ENCODE measurements at regions not wholly inside any gene's neighbourhood (a gene's known extent, or its start where the extent isn't known, plus 50 kb on each side); places are given as distances from the start of the nearest gene placed in this dataset.
A peak's percentile ranks its signal among the peaks of the same experiment; 100 is the strongest.

- 26 to 56% (median 34%) methylated on average over 3 of the region's 3 CpGs for WGBS, 5 donors
- Histone ChIP-seq H3K36me3 (no peaks in the 10 kb centered on the region), H3K4me3 (no peak overlapping the region), H3K9me3 (peaks cover 0 to 5% (median 1%) of the 10 kb centered on the region in 4 donors), H3K4me1 (no peaks in the 10 kb centered on the region), H3K27ac (no peak overlapping the region), H3K27me3 (no peaks in the 10 kb centered on the region)
- intact Hi-C loops (cut with DNase I; ENCODE audit: low total_unique reads): no loop called here
- TF ChIP-seq EP300 (IDR thresholded peaks at IDR 0.05) (no peak), CTCF (IDR thresholded peaks at IDR 0.05) (no peak), POLR2AphosphoS5 (IDR thresholded peaks at IDR 0.05) (peak in 1 of 3 donors; percentile 13), POLR2A (IDR thresholded peaks at IDR 0.05) (no peak)
- peak in 1 of 2 donors; percentile 26 for DNase-seq
Measured at GRCh38 chr5:123708074-123708806, 196.3 kb downstream of the CSNK1G3 start.

GRCh38 chr5:123706531-123706930, 194.6 kb downstream of the CSNK1G3 start:
- H3K36me3 ChIP-seq: no peaks in the 10 kb centered on the region
- H3K27ac ChIP-seq: no peak overlapping the region
- no peaks in the 10 kb centered on the region for H3K4me1 ChIP-seq
- H3K9me3 ChIP-seq: peaks cover 0 to 5% (median 0%) of the 10 kb centered on the region in 4 donors
- no peak overlapping the region for H3K4me3 ChIP-seq
- TF ChIP-seq POLR2AphosphoS5 (IDR thresholded peaks at IDR 0.05) (no peak), CTCF (IDR thresholded peaks at IDR 0.05) (no peak), POLR2A (IDR thresholded peaks at IDR 0.05) (no peak), EP300 (IDR thresholded peaks at IDR 0.05) (no peak)
- H3K27me3 ChIP-seq: no peaks in the 10 kb centered on the region
- intact Hi-C loops (cut with DNase I; ENCODE audit: low total_unique reads): no loop called here
- DNase-seq: no peak

- Histone ChIP-seq H3K36me3 (no peaks in the 10 kb centered on the region), H3K27ac (no peak overlapping the region), H3K27me3 (no peaks in the 10 kb centered on the region), H3K4me3 (no peak overlapping the region), H3K4me1 (peaks cover 0 to 3% (median under 1%) of the 10 kb centered on the region in 4 donors), H3K9me3 (peaks cover 0 to 5% (median 0%) of the 10 kb centered on the region in 4 donors)
- TF ChIP-seq EP300 (IDR thresholded peaks at IDR 0.05) (no peak), POLR2AphosphoS5 (IDR thresholded peaks at IDR 0.05) (no peak), CTCF (IDR thresholded peaks at IDR 0.05) (no peak), POLR2A (IDR thresholded peaks at IDR 0.05) (no peak)
- no peak for DNase-seq
- 72 to 85% (median 81%) methylated on average over 1 of the region's 1 CpG for whole genome bisulfite sequencing, 5 donors
- intact Hi-C loops (cut with DNase I; ENCODE audit: low total_unique reads): no loop called here
Measured at GRCh38 chr5:123705741-123706140, 193.8 kb downstream of the CSNK1G3 start.

GRCh38 chr5:123701511-123702200, 189.7 kb downstream of the CSNK1G3 start:
- Histone ChIP-seq H3K4me3 (no peak overlapping the region), H3K27me3 (no peaks in the 10 kb centered on the region), H3K4me1 (peaks cover 0 to 13% (median 3%) of the 10 kb centered on the region in 4 donors), H3K9me3 (no peaks in the 10 kb centered on the region), H3K27ac (peak overlapping the region in 4 of 5 donors; percentile 16 to 51 (median 38)), H3K36me3 (no peaks in the 10 kb centered on the region)
- TF ChIP-seq POLR2AphosphoS5 (IDR thresholded peaks at IDR 0.05) (no peak), CTCF (IDR thresholded peaks at IDR 0.05) (no peak), EP300 (IDR thresholded peaks at IDR 0.05) (no peak), POLR2A (IDR thresholded peaks at IDR 0.05) (no peak)
- WGBS, 5 donors: 94 to 99% (median 98%) methylated on average over 3 of the region's 3 CpGs
- no peak for DNase-seq
- intact Hi-C loops (cut with DNase I; ENCODE audit: low total_unique reads): no loop called here

All from stomach (tissue), 8 donors.